IMR-90 (cell line): ENCODE measurements at regions not wholly inside any gene's neighbourhood (a gene's known extent, or its start where the extent isn't known, plus 50 kb on each side); places are given as distances from the start of the nearest gene placed in this dataset.
"Not testable (repeated sequence)": the region's sequence is repeated elsewhere in the genome, so short reads cannot be mapped to it uniquely, and the experiment has no call there.

ENCODE experiments used
- CTCF ChIP-seq: conservative IDR thresholded peaks from 2 replicates; pipeline ENCODE4 v1.5.1; 2012; ENCODE audit warnings: mild to moderate bottlenecking, low read depth, low read length, improper control_type of control experiment
- MAFK ChIP-seq: IDR thresholded peaks from 2 replicates; pipeline ENCODE4 v1.6.1; 2012; ENCODE audit warnings: low read depth, low read length, improper control_type of control experiment
- MXI1 ChIP-seq: IDR thresholded peaks from 2 replicates; pipeline ENCODE4 v1.6.1; 2012; ENCODE audit warnings: low read depth, mild to moderate bottlenecking, low read length, moderate library complexity, borderline replicate concordance
- POLR2A ChIP-seq: IDR thresholded peaks from 2 replicates; pipeline ENCODE4 v1.6.1; 2012; ENCODE audit warnings: mild to moderate bottlenecking, low read depth, low read length
- RAD21 ChIP-seq: IDR thresholded peaks from 2 replicates; pipeline ENCODE4 v1.6.1; 2012; ENCODE audit warnings: low read length, improper control_type of control experiment
- RCOR1 ChIP-seq: IDR thresholded peaks from 2 replicates; pipeline ENCODE4 v1.6.1; 2012; ENCODE audit warnings: mild to moderate bottlenecking, low read length, improper control_type of control experiment; ENCODE audit not compliant: insufficient replicate concordance

- TF ChIP-seq CTCF, RCOR1, POLR2A, RAD21, MXI1, MAFK: not testable (repeated sequence)
These were observed 159.0 kb upstream of the ZNF337 start for GRCh38 chr20:25855451-25856156.
